H9 (cell line): ENCODE measurements at regions not wholly inside any gene's neighbourhood (a gene's known extent, or its start where the extent isn't known, plus 50 kb on each side); places are given as distances from the start of the nearest gene placed in this dataset.

Experiments
- DNase-seq: peaks from one replicate; pipeline ENCODE4 v3.0.0-alpha.2; 2017
- H2AFZ ChIP-seq: one replicate; pipeline ENCODE4 v1.6.1; 2013; ENCODE audit warnings: mild to moderate bottlenecking, low read length, control low read depth, moderate library complexity
- H2AK5ac ChIP-seq: 2 replicates; pipeline ENCODE4 v1.6.1; 2013; ENCODE audit warnings: low read length, control low read depth, mixed read lengths; ENCODE audit not compliant: insufficient read length
- H2BK120ac ChIP-seq: one replicate; pipeline ENCODE4 v1.6.1; 2013; ENCODE audit warnings: low read depth, mild to moderate bottlenecking, low read length, control low read depth, inconsistent platforms; ENCODE audit not compliant: poor library complexity, severe bottlenecking
- H2BK12ac ChIP-seq: 2 replicates; pipeline ENCODE4 v1.6.1; 2013; ENCODE audit warnings: low read length, control low read depth, mixed read lengths, low read depth; ENCODE audit not compliant: insufficient read length
- H2BK15ac ChIP-seq: 2 replicates; pipeline ENCODE4 v1.6.1; 2013; ENCODE audit warnings: low read depth, low read length, control low read depth
- H2BK20ac ChIP-seq: one replicate; pipeline ENCODE4 v1.6.1; 2013; ENCODE audit warnings: low read depth, mild to moderate bottlenecking, low read length, control low read depth, inconsistent platforms; ENCODE audit not compliant: poor library complexity, severe bottlenecking
- H2BK5ac ChIP-seq: 2 replicates; pipeline ENCODE4 v1.6.1; 2013; ENCODE audit warnings: low read length, control low read depth, mixed read lengths; ENCODE audit not compliant: insufficient read length
- H3K14ac ChIP-seq: 2 replicates; pipeline ENCODE4 v1.6.1; 2013; ENCODE audit warnings: low read length, control low read depth; ENCODE audit not compliant: insufficient read depth
- H3K18ac ChIP-seq: 2 replicates; pipeline ENCODE4 v1.6.1; 2013; ENCODE audit warnings: low read depth, mild to moderate bottlenecking, mixed read lengths, low read length, control low read depth; ENCODE audit not compliant: insufficient read length
- H3K23ac ChIP-seq: 2 replicates; pipeline ENCODE4 v1.6.1; 2013; ENCODE audit warnings: low read length, control low read depth, mixed read lengths, low read depth; ENCODE audit not compliant: insufficient read length
- H3K23me2 ChIP-seq: 2 replicates; pipeline ENCODE4 v1.6.1; 2013; ENCODE audit warnings: low read depth, mild to moderate bottlenecking, mixed read lengths, low read length, control low read depth; ENCODE audit not compliant: insufficient read length, poor library complexity, severe bottlenecking
- H3K27ac ChIP-seq: 2 replicates; pipeline ENCODE4 v1.5.1; 2013; ENCODE audit warnings: low read length, control low read depth, mixed read lengths, low read depth; ENCODE audit not compliant: insufficient read length
- H3K27me3 ChIP-seq: 2 replicates; pipeline ENCODE4 v1.6.1; 2013; ENCODE audit warnings: low read length, control low read depth, inconsistent platforms; ENCODE audit not compliant: insufficient read depth
- H3K4ac ChIP-seq: 2 replicates; pipeline ENCODE4 v1.6.1; 2013; ENCODE audit warnings: low read depth, mild to moderate bottlenecking, control low read depth, inconsistent platforms, low read length, moderate library complexity
- H3K4me1 ChIP-seq: 2 replicates; pipeline ENCODE4 v1.6.1; 2013; ENCODE audit warnings: low read length, control low read depth, inconsistent platforms; ENCODE audit not compliant: insufficient read depth
- H3K4me2 ChIP-seq: 2 replicates; pipeline ENCODE4 v1.6.1; 2013; ENCODE audit warnings: low read length, control low read depth, mixed read lengths; ENCODE audit not compliant: insufficient read length, insufficient read depth
- H3K56ac ChIP-seq: 2 replicates; pipeline ENCODE4 v1.6.1; 2013; ENCODE audit warnings: low read depth, mild to moderate bottlenecking, mixed read lengths, low read length, control low read depth; ENCODE audit not compliant: insufficient read length
- H3K79me1 ChIP-seq: 2 replicates; pipeline ENCODE4 v1.6.1; 2013; ENCODE audit warnings: low read depth, mild to moderate bottlenecking, moderate library complexity, low read length, control low read depth, inconsistent platforms; ENCODE audit not compliant: insufficient read depth, poor library complexity, severe bottlenecking
- H3K79me2 ChIP-seq: 2 replicates; pipeline ENCODE4 v1.6.1; 2013; ENCODE audit warnings: low read length, control low read depth, inconsistent platforms; ENCODE audit not compliant: insufficient read depth
- H3K9ac ChIP-seq: 2 replicates; pipeline ENCODE4 v1.6.1; 2013; ENCODE audit warnings: low read length, control low read depth, mixed read lengths; ENCODE audit not compliant: insufficient read length; ENCODE audit errors: extremely low read depth
- H3K9me3 ChIP-seq: one replicate; pipeline ENCODE4 v1.6.1; 2013; ENCODE audit warnings: low read depth, low read length, inconsistent platforms; ENCODE audit not compliant: control insufficient read depth
- H3T11ph ChIP-seq: one replicate; pipeline ENCODE4 v1.6.1; 2013; ENCODE audit warnings: mild to moderate bottlenecking, low read length, control low read depth, inconsistent platforms
- H4K20me1 ChIP-seq: one replicate; pipeline ENCODE4 v1.6.1; 2013; ENCODE audit not compliant: control insufficient read depth, insufficient read length, insufficient read depth
- H4K5ac ChIP-seq: 2 replicates; pipeline ENCODE4 v1.6.1; 2013; ENCODE audit warnings: low read depth, mild to moderate bottlenecking, mixed read lengths, low read length, control low read depth; ENCODE audit not compliant: insufficient read length
- H4K8ac ChIP-seq: replicated peaks from 2 replicates; pipeline ENCODE4 v1.6.1; 2013; ENCODE audit warnings: low read length, control low read depth, mixed read lengths, low read depth; ENCODE audit not compliant: insufficient read length
- H4K91ac ChIP-seq: 2 replicates; pipeline ENCODE4 v1.6.1; 2013; ENCODE audit warnings: low read depth, mild to moderate bottlenecking, moderate library complexity, mixed read lengths, low read length, control low read depth; ENCODE audit not compliant: insufficient read length
- H3K27ac Mint-ChIP-seq, 3 experiments: 2 replicates in 2 of 3; 3 replicates in 1 of 3; pipeline ENCODE4 v1.8.0; 2020 to 2021; ENCODE audit warnings: mixed read lengths in 3 of 3, mild to moderate bottlenecking in 1 of 3, moderate library complexity in 1 of 3
- H3K27me3 Mint-ChIP-seq: 2 replicates; pipeline ENCODE4 v1.8.0; 2021; ENCODE audit warnings: low read depth, mild to moderate bottlenecking, moderate library complexity, mixed read lengths
- H3K36me3 Mint-ChIP-seq, 3 experiments: 2 replicates in 2 of 3; 3 replicates in 1 of 3; pipeline ENCODE4 v1.8.0; 2020 to 2021; ENCODE audit warnings: low read depth in 3 of 3, mixed read lengths in 3 of 3; ENCODE audit not compliant: insufficient read depth in 1 of 3
- H3K4me1 Mint-ChIP-seq, 2 experiments: 2 replicates each; pipeline ENCODE4 v1.8.0; 2020; ENCODE audit warnings: mixed read lengths in 2 of 2
- H3K4me3 Mint-ChIP-seq, 2 experiments: 2 replicates in 1 of 2; 3 replicates in 1 of 2; pipeline ENCODE4 v1.8.0; 2020 to 2021; ENCODE audit warnings: mild to moderate bottlenecking in 2 of 2, mixed read lengths in 2 of 2, moderate library complexity in 1 of 2
- H3K9me3 Mint-ChIP-seq, 2 experiments: 2 replicates in 1 of 2; 3 replicates in 1 of 2; pipeline ENCODE4 v1.8.0; 2020; ENCODE audit warnings: mild to moderate bottlenecking in 2 of 2, mixed read lengths in 2 of 2, moderate library complexity in 1 of 2
- WGBS: extraction: QIAGEN DNeasy Blood & Tissue Kit; methylation state at CpG from one replicate; pipeline ENCODE4 v1.1.7; 2013; ENCODE audit warnings: missing lambda C conversion rate, low lambda C conversion rate, mixed read lengths; ENCODE audit not compliant: insufficient read length; ENCODE audit errors: extremely low coverage; 5-methylcytosine and 5-hydroxymethylcytosine counted together
- TF ChIP-seq, protein P1 (sequence below): fragments of 200-600 bp; sonication (generic); conservative IDR thresholded peaks from 3 replicates; pipeline ENCODE4 v1.8.0; 2021; ENCODE audit warnings: antibody characterized with exemption, mild to moderate bottlenecking

DNA sequence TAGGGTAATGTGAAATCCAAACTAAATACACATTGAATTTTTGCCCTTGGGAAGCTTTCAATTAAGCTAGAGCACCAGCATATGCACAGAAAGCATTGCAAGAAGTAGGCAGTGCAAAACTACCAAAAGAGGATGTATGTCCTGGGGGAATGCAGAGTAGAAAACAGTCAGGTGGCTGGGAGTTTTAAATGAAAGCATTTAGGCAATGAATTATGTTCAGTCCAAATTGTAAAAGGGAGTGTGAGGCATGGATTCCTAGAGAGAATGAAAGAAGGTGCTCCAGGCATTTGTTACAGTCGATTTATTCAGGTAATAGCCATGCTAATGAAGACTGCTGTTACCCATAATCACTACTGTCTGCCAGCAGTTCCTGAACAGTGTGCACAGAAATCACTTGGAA lies 604.1 kb upstream of the POU3F2 start:
- no peaks in the 10 kb centered on the region for H3K79me1 ChIP-seq
- H3K27ac Mint-ChIP-seq: no peak overlapping the region
- no peak overlapping the region for H3K27ac ChIP-seq
- WGBS: no CpG with 5 or more reads among the region's 1 CpG
- no peaks in the 10 kb centered on the region for H4K20me1 ChIP-seq
- no peaks in the 10 kb centered on the region for H3K27me3 ChIP-seq
- no peak overlapping the region for H3K18ac ChIP-seq
- no peak overlapping the region for H3T11ph ChIP-seq
- no peaks in the 10 kb centered on the region for H3K27me3 Mint-ChIP-seq
- H3K4me1 Mint-ChIP-seq: peaks cover 0 to 4% of the 10 kb centered on the region in 2 experiments; a peak in 2 of 4 replicates
- no peak overlapping the region for H4K5ac ChIP-seq
- TF ChIP-seq, protein P1, sequence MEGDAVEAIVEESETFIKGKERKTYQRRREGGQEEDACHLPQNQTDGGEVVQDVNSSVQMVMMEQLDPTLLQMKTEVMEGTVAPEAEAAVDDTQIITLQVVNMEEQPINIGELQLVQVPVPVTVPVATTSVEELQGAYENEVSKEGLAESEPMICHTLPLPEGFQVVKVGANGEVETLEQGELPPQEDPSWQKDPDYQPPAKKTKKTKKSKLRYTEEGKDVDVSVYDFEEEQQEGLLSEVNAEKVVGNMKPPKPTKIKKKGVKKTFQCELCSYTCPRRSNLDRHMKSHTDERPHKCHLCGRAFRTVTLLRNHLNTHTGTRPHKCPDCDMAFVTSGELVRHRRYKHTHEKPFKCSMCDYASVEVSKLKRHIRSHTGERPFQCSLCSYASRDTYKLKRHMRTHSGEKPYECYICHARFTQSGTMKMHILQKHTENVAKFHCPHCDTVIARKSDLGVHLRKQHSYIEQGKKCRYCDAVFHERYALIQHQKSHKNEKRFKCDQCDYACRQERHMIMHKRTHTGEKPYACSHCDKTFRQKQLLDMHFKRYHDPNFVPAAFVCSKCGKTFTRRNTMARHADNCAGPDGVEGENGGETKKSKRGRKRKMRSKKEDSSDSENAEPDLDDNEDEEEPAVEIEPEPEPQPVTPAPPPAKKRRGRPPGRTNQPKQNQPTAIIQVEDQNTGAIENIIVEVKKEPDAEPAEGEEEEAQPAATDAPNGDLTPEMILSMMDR: no peak
- no peak overlapping the region for H2BK12ac ChIP-seq
- H3K36me3 Mint-ChIP-seq: peaks cover 17 to 41% (median 30%) of the 10 kb centered on the region in 3 experiments
- peaks cover 29 to 33% of the 10 kb centered on the region in 2 experiments for H3K9me3 Mint-ChIP-seq
- H3K4me3 Mint-ChIP-seq: no peak overlapping the region
- H2AK5ac ChIP-seq: no peak overlapping the region
- H3K23ac ChIP-seq: no peak overlapping the region
- H4K91ac ChIP-seq: no peak overlapping the region
- H3K56ac ChIP-seq: no peak overlapping the region
- no peak overlapping the region for H3K9ac ChIP-seq
- no peaks in the 10 kb centered on the region for H3K4me1 ChIP-seq
- H3K9me3 ChIP-seq: peaks cover 8% of the 10 kb centered on the region
- H2AFZ ChIP-seq: no peak overlapping the region
- no peak overlapping the region for H3K14ac ChIP-seq
- no peak overlapping the region for H2BK20ac ChIP-seq
- H3K23me2 ChIP-seq: no peaks in the 10 kb centered on the region
- H3K4me2 ChIP-seq: no peak overlapping the region
- no peak overlapping the region for H3K4ac ChIP-seq
- DNase-seq: no peak
- H2BK15ac ChIP-seq: no peak overlapping the region
- H2BK5ac ChIP-seq: no peak overlapping the region
- H4K8ac ChIP-seq: no peak overlapping the region
- H2BK120ac ChIP-seq: no peak overlapping the region
- H3K79me2 ChIP-seq: no peaks in the 10 kb centered on the region
